Mesothelial cell of epicardium (in vitro differentiated cells): ENCODE measurements at regions not wholly inside any gene's neighbourhood (a gene's known extent, or its start where the extent isn't known, plus 50 kb on each side); places are given as distances from the start of the nearest gene placed in this dataset.

Experiments used
- DNase-seq, 2 experiments: peaks; one replicate each; pipeline ENCODE4 v3.0.0; 2021; ENCODE audit warnings: low spot score in 2 of 2; ENCODE audit not compliant: unreplicated experiment in 2 of 2
- H3K27ac Mint-ChIP-seq: 2 replicates; pipeline ENCODE4 v1.8.0; 2021; ENCODE audit warnings: mixed read lengths
- H3K27me3 Mint-ChIP-seq: 2 replicates; pipeline ENCODE4 v1.8.0; 2021; ENCODE audit warnings: low read depth, mixed read lengths
- H3K36me3 Mint-ChIP-seq: 2 replicates; pipeline ENCODE4 v1.8.0; 2021; ENCODE audit warnings: mixed read lengths
- H3K4me1 Mint-ChIP-seq: 2 replicates; pipeline ENCODE4 v1.8.0; 2021; ENCODE audit warnings: mixed read lengths
- H3K4me3 Mint-ChIP-seq: 2 replicates; pipeline ENCODE4 v1.8.0; 2021; ENCODE audit warnings: mild to moderate bottlenecking, moderate library complexity, mixed read lengths
- H3K9me3 Mint-ChIP-seq: 2 replicates; pipeline ENCODE4 v1.8.0; 2021; ENCODE audit warnings: mixed read lengths
- CTCF ChIP-seq: fragments of 200-600 bp; sonication (generic); IDR thresholded peaks from one replicate; pipeline ENCODE4 v1.5.0; 2021; ENCODE audit warnings: antibody characterized with exemption; ENCODE audit not compliant: unreplicated experiment

GRCh38 chr5:158464383-158464782 is 605.4 kb upstream of the CLINT1 start:
- H3K27ac Mint-ChIP-seq: no peak overlapping the region
- no peak for DNase-seq
- H3K9me3 Mint-ChIP-seq: peaks cover 8% of the 10 kb centered on the region
- H3K4me1 Mint-ChIP-seq: peaks cover 5% of the 10 kb centered on the region
- no peak overlapping the region for H3K4me3 Mint-ChIP-seq
- H3K27me3 Mint-ChIP-seq: no peaks in the 10 kb centered on the region
- H3K36me3 Mint-ChIP-seq: no peaks in the 10 kb centered on the region
- TF ChIP-seq CTCF: no peak

GRCh38 chr5:158463938-158464337 is 605.0 kb upstream of the CLINT1 start:
- H3K36me3 Mint-ChIP-seq: no peaks in the 10 kb centered on the region
- peaks cover 6% of the 10 kb centered on the region for H3K9me3 Mint-ChIP-seq
- no peak overlapping the region for H3K27ac Mint-ChIP-seq
- H3K27me3 Mint-ChIP-seq: no peaks in the 10 kb centered on the region
- TF ChIP-seq CTCF: no peak
- DNase-seq: no peak
- H3K4me3 Mint-ChIP-seq: no peak overlapping the region
- H3K4me1 Mint-ChIP-seq: peaks cover 5% of the 10 kb centered on the region

- Mint-ChIP-seq H3K27me3 (no peaks in the 10 kb centered on the region), H3K4me1 (peaks cover 5% of the 10 kb centered on the region), H3K27ac (no peak overlapping the region), H3K4me3 (no peak overlapping the region), H3K36me3 (no peaks in the 10 kb centered on the region), H3K9me3 (peaks cover 4% of the 10 kb centered on the region)
- TF ChIP-seq CTCF: no peak
- DNase-seq: no peak
Observed at GRCh38 chr5:158463188-158463587, 604.2 kb upstream of the CLINT1 start.

GRCh38 chr5:158462349-158463114 is 603.6 kb upstream of the CLINT1 start:
- TF ChIP-seq CTCF: no peak
- no peak overlapping the region for H3K27ac Mint-ChIP-seq
- no peaks in the 10 kb centered on the region for H3K27me3 Mint-ChIP-seq
- H3K9me3 Mint-ChIP-seq: peaks cover 4% of the 10 kb centered on the region
- no peak for DNase-seq
- H3K36me3 Mint-ChIP-seq: no peaks in the 10 kb centered on the region
- no peak overlapping the region for H3K4me3 Mint-ChIP-seq
- peaks cover 5% of the 10 kb centered on the region for H3K4me1 Mint-ChIP-seq

GRCh38 chr5:158461240-158461854 is 602.4 kb upstream of the CLINT1 start:
- H3K27me3 Mint-ChIP-seq: no peaks in the 10 kb centered on the region
- no peak overlapping the region for H3K4me3 Mint-ChIP-seq
- DNase-seq: no peak
- no peaks in the 10 kb centered on the region for H3K36me3 Mint-ChIP-seq
- H3K4me1 Mint-ChIP-seq: peaks cover 5% of the 10 kb centered on the region
- H3K27ac Mint-ChIP-seq: no peak overlapping the region
- TF ChIP-seq CTCF: no peak
- peaks cover 4% of the 10 kb centered on the region for H3K9me3 Mint-ChIP-seq
